ENCODE measurements at regions not wholly inside any gene's neighbourhood (a gene's known extent, or its start where the extent isn't known, plus 50 kb on each side); places are given as distances from the start of the nearest gene placed in this dataset.

DNA sequence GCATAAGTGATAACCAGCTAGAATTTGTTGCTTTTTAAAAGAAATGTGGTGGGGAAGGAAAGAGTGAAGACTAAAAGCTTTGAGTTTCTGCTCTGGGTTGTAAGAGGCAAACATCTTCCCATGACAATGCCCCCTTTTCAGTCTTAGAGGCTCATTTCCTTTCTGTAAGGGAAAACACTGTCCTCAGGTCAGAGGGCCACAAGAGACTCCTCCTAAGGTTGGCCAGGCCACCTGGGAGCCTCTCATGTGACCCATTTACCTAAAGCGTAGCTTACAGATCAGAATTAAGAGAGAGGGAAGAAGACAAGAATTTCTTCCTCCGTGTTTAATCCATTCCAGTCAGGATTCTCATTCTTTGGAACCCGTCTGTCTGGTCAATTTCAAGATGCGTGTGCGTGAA is 220.4 kb upstream of the HEY2 start:
- 0 out of 2 replicates have a peak overlapping the region, but pooled peaks have one; percentile 75 for H2BK20ac ChIP-seq (ENCODE audit: low read length)
- 77% methylated on average over 5 of the region's 5 CpGs; no CpG with 5 or more reads in 1 of the 2 experiments for WGBS, 2 experiments (ENCODE audit: extremely low coverage in 1 of 2, insufficient coverage in 1 of 2, insufficient read length in 1 of 2, insufficient replicate concordance in 2 of 2, low coverage in 1 of 2, low lambda C conversion rate in 2 of 2, missing lambda C conversion rate in 1 of 2)
- H3K4me1 ChIP-seq (replicated peaks in 1 of 4; ENCODE audit: control insufficient read depth in 3 of 4, insufficient read depth in 4 of 4, low read length in 3 of 4): peaks cover 4 to 16% (median 9%) of the 10 kb centered on the region in 4 experiments; a peak in 6 of 7 replicates
- H3K36me3 ChIP-seq (ENCODE audit: control insufficient read depth in 2 of 4, insufficient read depth in 4 of 4, low read length in 3 of 4): no peaks in the 10 kb centered on the region
- H2BK12ac ChIP-seq (ENCODE audit: low read depth, low read length): no peak overlapping the region
- peak overlapping the region; percentile 46; the same call in 1 of the 2 replicates for H2BK5ac ChIP-seq (ENCODE audit: low read depth, low read length)
- H4K20me1 ChIP-seq (replicated peaks in 1 of 2; ENCODE audit: control insufficient read depth in 1 of 2, insufficient read depth in 2 of 2, low read length in 2 of 2): no peaks in the 10 kb centered on the region
- H3K79me1 ChIP-seq (ENCODE audit: low read depth, low read length): no peaks in the 10 kb centered on the region
- H2BK15ac ChIP-seq (ENCODE audit: low read length): no peak overlapping the region
- no peak overlapping the region for H4K8ac ChIP-seq (ENCODE audit: extremely low read depth, insufficient read depth, low read length)
- H4K91ac ChIP-seq (replicated peaks; ENCODE audit: insufficient read length, low read length): no peak overlapping the region
- peak overlapping the region; percentile 8 for H2AFZ ChIP-seq (ENCODE audit: low read length)
- TF ChIP-seq ASH2L (IDR thresholded peaks at IDR 0.05; ENCODE audit: low read length) (no peak), HDAC2 (IDR thresholded peaks at IDR 0.05; ENCODE audit: borderline replicate concordance in 1 of 2, low read depth in 2 of 2, low read length in 2 of 2) (no peak), BACH1 (IDR thresholded peaks at IDR 0.05; ENCODE audit: low read length) (no peak), SRF (IDR thresholded peaks at IDR 0.05; ENCODE audit: low read depth, low read length) (no peak), CHD2 (IDR thresholded peaks at IDR 0.05; ENCODE audit: low read length) (no peak), KDM1A (IDR thresholded peaks at IDR 0.05; ENCODE audit: borderline replicate concordance, low read length) (no peak), MAFK (IDR thresholded peaks at IDR 0.05; ENCODE audit: low read depth, low read length) (no peak)
- TF ChIP-seq, protein P1, sequence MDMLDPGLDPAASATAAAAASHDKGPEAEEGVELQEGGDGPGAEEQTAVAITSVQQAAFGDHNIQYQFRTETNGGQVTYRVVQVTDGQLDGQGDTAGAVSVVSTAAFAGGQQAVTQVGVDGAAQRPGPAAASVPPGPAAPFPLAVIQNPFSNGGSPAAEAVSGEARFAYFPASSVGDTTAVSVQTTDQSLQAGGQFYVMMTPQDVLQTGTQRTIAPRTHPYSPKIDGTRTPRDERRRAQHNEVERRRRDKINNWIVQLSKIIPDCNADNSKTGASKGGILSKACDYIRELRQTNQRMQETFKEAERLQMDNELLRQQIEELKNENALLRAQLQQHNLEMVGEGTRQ (IDR thresholded peaks at IDR 0.05; ENCODE audit: low read length): no peak
- TF ChIP-seq, protein P2, sequence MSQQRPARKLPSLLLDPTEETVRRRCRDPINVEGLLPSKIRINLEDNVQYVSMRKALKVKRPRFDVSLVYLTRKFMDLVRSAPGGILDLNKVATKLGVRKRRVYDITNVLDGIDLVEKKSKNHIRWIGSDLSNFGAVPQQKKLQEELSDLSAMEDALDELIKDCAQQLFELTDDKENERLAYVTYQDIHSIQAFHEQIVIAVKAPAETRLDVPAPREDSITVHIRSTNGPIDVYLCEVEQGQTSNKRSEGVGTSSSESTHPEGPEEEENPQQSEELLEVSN (IDR thresholded peaks at IDR 0.05): no peak
- H3K9me3 ChIP-seq (ENCODE audit: insufficient read depth in 2 of 2, low read depth in 1 of 2, low read length in 1 of 2): no peaks in the 10 kb centered on the region
- no peak overlapping the region for H3K27ac ChIP-seq (ENCODE audit: low read depth, low read length)
- 0 out of 8 replicates have a peak overlapping the region, but pooled peaks of 1 of the 4 experiments have one; percentile 12 for H3K4me3 ChIP-seq (ENCODE audit: extremely low read depth in 1 of 4, insufficient read depth in 2 of 4, low read depth in 3 of 4, low read length in 4 of 4)
- no peak overlapping the region for H3K18ac ChIP-seq (ENCODE audit: extremely low read depth, low read length)
- no peak overlapping the region for H3K23ac ChIP-seq (ENCODE audit: insufficient read length)
- H2BK120ac ChIP-seq (replicated peaks; ENCODE audit: low read depth, low read length): no peak overlapping the region
- no peak overlapping the region for H2AK5ac ChIP-seq (ENCODE audit: low read depth, low read length)
- no peak for DNase-seq (ENCODE audit: low read depth in 1 of 2, low spot score in 2 of 2)
- no peak for FAIRE-seq
- H3K9ac ChIP-seq (replicated peaks in 1 of 4; ENCODE audit: extremely low read depth in 1 of 4, low read depth in 3 of 4, low read length in 3 of 4): no peak overlapping the region
- POLR2A ChIA-PET (ENCODE audit: partially characterized antibody): interaction anchor here (1.3 kb wide), 1 partner anchor 8 kb away, joined by 3 read pairs; no protein-coding TSS in a partner anchor
- H3K27me3 ChIP-seq (replicated peaks in 1 of 4; ENCODE audit: control insufficient read depth in 3 of 4, extremely low read depth in 1 of 4, insufficient read depth in 3 of 4, low read length in 3 of 4): no peaks in the 10 kb centered on the region
- CTCF ChIA-PET (ENCODE audit: partially characterized antibody): interaction anchor here (0.7 to 0.8 kb wide), 2 partner anchors 215 to 219 kb away, joined by 3 read pairs; no protein-coding TSS in a partner anchor
- no peak overlapping the region for H3K4ac ChIP-seq (replicated peaks; ENCODE audit: insufficient read length, low read depth, low read length)
- no peaks in the 10 kb centered on the region for H3K79me2 ChIP-seq (ENCODE audit: control insufficient read depth in 1 of 2, insufficient read depth in 2 of 2, low read length in 2 of 2)
- no peak overlapping the region for H4K5ac ChIP-seq (ENCODE audit: insufficient read length, low read depth, low read length)
- H3K23me2 ChIP-seq (ENCODE audit: low read depth, low read length): peaks cover 2% of the 10 kb centered on the region; the same call in 1 of the 2 replicates
- H3K4me2 ChIP-seq (ENCODE audit: insufficient read depth in 1 of 2, low read depth in 2 of 2, low read length in 2 of 2): peak overlapping the region; percentile 12 to 51; a peak in 3 of 4 replicates
- no peak overlapping the region for H3K56ac ChIP-seq (replicated peaks; ENCODE audit: insufficient read length, low read depth, low read length)
- H3K14ac ChIP-seq (ENCODE audit: insufficient read length): no peak overlapping the region

Data from H1 (cell line).